Fibroblast of lung (primary cell): ENCODE measurements at regions not wholly inside any gene's neighbourhood (a gene's known extent, or its start where the extent isn't known, plus 50 kb on each side); places are given as distances from the start of the nearest gene placed in this dataset.

Source experiments
- DNase-seq, 2 donors: peaks; one replicate each; pipeline versions ENCODE4 v3.0.0 to v3.0.0-alpha.2; 2010; ENCODE audit warnings: low read depth in 2 of 2
- H2AFZ ChIP-seq: 2 replicates; pipeline ENCODE4 v1.5.1; 2012; ENCODE audit warnings: low read length, control low read depth, inconsistent platforms
- H3K27ac ChIP-seq: 2 replicates; pipeline ENCODE4 v1.5.1; 2011; ENCODE audit warnings: low read length, control low read depth; ENCODE audit not compliant: insufficient read depth
- H3K27me3 ChIP-seq: 2 replicates; pipeline ENCODE4 v1.5.1; 2011; ENCODE audit warnings: mild to moderate bottlenecking, low read length; ENCODE audit not compliant: control insufficient read depth, insufficient read depth
- H3K36me3 ChIP-seq: 2 replicates; pipeline ENCODE4 v1.5.1; 2011; ENCODE audit warnings: low read length; ENCODE audit not compliant: control insufficient read depth, insufficient read depth
- H3K4me1 ChIP-seq: 2 replicates; pipeline ENCODE4 v1.5.1; 2011; ENCODE audit warnings: low read length; ENCODE audit not compliant: control insufficient read depth, insufficient read depth; ENCODE audit errors: extremely low read depth
- H3K4me2 ChIP-seq: 2 replicates; pipeline ENCODE4 v1.5.1; 2011; ENCODE audit warnings: low read length, control low read depth; ENCODE audit not compliant: insufficient read depth; ENCODE audit errors: extremely low read depth
- H3K4me3 ChIP-seq, 4 experiments: fragments of 200-600 bp in 1 of 4; sonication (generic) in 1 of 4; replicated peaks in 1 of 4; 2 replicates each; pipeline ENCODE4 v1.5.1; 2011 to 2016; ENCODE audit warnings: low read length in 4 of 4, low read depth in 3 of 4, mild to moderate bottlenecking in 3 of 4, control low read depth in 2 of 4, inconsistent platforms in 1 of 4, mixed read lengths in 1 of 4; ENCODE audit not compliant: insufficient read depth in 1 of 4; ENCODE audit errors: control extremely low read depth in 1 of 4
- H3K79me2 ChIP-seq: 2 replicates; pipeline ENCODE4 v1.5.1; 2012; ENCODE audit warnings: mild to moderate bottlenecking, low read length, inconsistent platforms; ENCODE audit not compliant: control insufficient read depth, insufficient read depth
- H3K9ac ChIP-seq: 2 replicates; pipeline ENCODE4 v1.5.1; 2011; ENCODE audit warnings: mild to moderate bottlenecking, low read length, control low read depth; ENCODE audit not compliant: insufficient read depth
- H3K9me3 ChIP-seq: 2 replicates; pipeline ENCODE4 v1.5.1; 2012; ENCODE audit warnings: low read depth, low read length; ENCODE audit not compliant: control insufficient read depth, insufficient read depth
- H4K20me1 ChIP-seq: 2 replicates; pipeline ENCODE4 v1.5.1; 2011; ENCODE audit warnings: low read length; ENCODE audit not compliant: control insufficient read depth, insufficient read depth; ENCODE audit errors: extremely low read depth
- EZH2 ChIP-seq: IDR thresholded peaks from 2 replicates; pipeline ENCODE4 v1.5.1; 2012; ENCODE audit warnings: low read length, control low read depth, mild to moderate bottlenecking; ENCODE audit errors: missing control alignments
- TF ChIP-seq, protein P1 (sequence below), 2 donors: IDR thresholded peaks in 1 of 2; conservative IDR thresholded peaks in 1 of 2; 1 replicate in 1 of 2; 2 replicates in 1 of 2; pipeline ENCODE4 v1.5.1; 2011 to 2012; ENCODE audit warnings: low read length in 2 of 2, control low read depth in 1 of 2, inconsistent platforms in 1 of 2, low read depth in 1 of 2, mild to moderate bottlenecking in 1 of 2

DNA sequence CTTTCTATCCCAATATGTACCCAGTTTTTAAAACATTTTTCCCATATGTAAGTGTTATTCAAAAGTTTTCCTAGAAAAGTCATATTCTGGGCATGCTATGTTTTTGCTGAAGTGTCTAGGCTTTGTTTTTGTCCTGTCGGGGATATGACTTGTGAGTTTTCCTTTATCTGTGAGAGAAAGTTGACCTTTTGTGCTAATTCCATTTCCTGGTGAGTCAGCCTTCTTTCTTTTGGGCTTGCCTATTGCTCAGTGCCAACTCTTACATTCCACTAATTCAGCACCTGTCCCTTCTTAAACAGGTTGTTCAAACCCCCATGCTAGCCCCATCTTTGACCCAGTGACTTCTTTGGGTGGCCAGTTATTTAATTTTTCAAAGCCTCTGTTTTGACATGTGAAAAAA, 146.2 kb downstream of the AHR start:
- Histone ChIP-seq H3K27ac (no peak overlapping the region), H3K79me2 (no peaks in the 10 kb centered on the region), H3K9me3 (no peaks in the 10 kb centered on the region), H3K9ac (no peak overlapping the region), H2AFZ (no peak overlapping the region), H3K36me3 (no peaks in the 10 kb centered on the region), H3K27me3 (no peaks in the 10 kb centered on the region), H3K4me2 (no peak overlapping the region), H4K20me1 (no peaks in the 10 kb centered on the region), H3K4me1 (no peaks in the 10 kb centered on the region), H3K4me3 (no peak overlapping the region)
- peak; percentile 45 to 70 for DNase-seq
- TF ChIP-seq EZH2, result no peak
- TF ChIP-seq, protein P1, sequence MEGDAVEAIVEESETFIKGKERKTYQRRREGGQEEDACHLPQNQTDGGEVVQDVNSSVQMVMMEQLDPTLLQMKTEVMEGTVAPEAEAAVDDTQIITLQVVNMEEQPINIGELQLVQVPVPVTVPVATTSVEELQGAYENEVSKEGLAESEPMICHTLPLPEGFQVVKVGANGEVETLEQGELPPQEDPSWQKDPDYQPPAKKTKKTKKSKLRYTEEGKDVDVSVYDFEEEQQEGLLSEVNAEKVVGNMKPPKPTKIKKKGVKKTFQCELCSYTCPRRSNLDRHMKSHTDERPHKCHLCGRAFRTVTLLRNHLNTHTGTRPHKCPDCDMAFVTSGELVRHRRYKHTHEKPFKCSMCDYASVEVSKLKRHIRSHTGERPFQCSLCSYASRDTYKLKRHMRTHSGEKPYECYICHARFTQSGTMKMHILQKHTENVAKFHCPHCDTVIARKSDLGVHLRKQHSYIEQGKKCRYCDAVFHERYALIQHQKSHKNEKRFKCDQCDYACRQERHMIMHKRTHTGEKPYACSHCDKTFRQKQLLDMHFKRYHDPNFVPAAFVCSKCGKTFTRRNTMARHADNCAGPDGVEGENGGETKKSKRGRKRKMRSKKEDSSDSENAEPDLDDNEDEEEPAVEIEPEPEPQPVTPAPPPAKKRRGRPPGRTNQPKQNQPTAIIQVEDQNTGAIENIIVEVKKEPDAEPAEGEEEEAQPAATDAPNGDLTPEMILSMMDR (conservative IDR thresholded peaks at IDR 0.05 in 1 of 2, IDR thresholded peaks at IDR 0.05 in 1 of 2; ENCODE audit: low read depth in 1 of 2, low read length in 2 of 2), result no peak

DNA sequence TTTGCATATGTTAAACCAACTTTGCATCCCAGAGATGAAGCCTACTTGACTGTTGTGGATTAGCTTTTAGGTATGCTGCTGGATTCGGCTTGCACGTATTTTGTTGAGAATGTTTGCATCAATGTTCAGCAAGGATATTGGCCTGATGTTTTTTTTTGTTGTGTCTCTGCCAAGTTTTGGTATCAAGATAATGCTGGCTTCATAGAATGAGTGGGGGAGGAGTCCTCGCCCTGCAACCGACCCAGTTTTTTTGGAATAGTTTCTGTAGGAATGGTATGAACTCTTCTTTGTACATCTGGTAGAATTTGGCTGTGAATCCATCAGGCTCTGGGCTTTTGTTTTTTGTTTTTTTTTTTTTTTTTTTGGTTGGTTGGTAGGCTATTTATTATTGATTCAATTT, 147.9 kb downstream of the AHR start:
- Histone ChIP-seq H3K9ac (no peak overlapping the region), H3K27me3 (no peaks in the 10 kb centered on the region), H3K4me2 (no peak overlapping the region), H2AFZ (no peak overlapping the region), H3K27ac (no peak overlapping the region), H3K9me3 (no peaks in the 10 kb centered on the region), H3K36me3 (no peaks in the 10 kb centered on the region), H3K4me1 (no peaks in the 10 kb centered on the region), H4K20me1 (no peaks in the 10 kb centered on the region), H3K79me2 (no peaks in the 10 kb centered on the region), H3K4me3 (no peak overlapping the region)
- TF ChIP-seq, protein P1 (conservative IDR thresholded peaks at IDR 0.05 in 1 of 2, IDR thresholded peaks at IDR 0.05 in 1 of 2; ENCODE audit: low read depth in 1 of 2, low read length in 2 of 2), result no peak
- no peak for TF ChIP-seq EZH2
- DNase-seq, result no peak

DNA sequence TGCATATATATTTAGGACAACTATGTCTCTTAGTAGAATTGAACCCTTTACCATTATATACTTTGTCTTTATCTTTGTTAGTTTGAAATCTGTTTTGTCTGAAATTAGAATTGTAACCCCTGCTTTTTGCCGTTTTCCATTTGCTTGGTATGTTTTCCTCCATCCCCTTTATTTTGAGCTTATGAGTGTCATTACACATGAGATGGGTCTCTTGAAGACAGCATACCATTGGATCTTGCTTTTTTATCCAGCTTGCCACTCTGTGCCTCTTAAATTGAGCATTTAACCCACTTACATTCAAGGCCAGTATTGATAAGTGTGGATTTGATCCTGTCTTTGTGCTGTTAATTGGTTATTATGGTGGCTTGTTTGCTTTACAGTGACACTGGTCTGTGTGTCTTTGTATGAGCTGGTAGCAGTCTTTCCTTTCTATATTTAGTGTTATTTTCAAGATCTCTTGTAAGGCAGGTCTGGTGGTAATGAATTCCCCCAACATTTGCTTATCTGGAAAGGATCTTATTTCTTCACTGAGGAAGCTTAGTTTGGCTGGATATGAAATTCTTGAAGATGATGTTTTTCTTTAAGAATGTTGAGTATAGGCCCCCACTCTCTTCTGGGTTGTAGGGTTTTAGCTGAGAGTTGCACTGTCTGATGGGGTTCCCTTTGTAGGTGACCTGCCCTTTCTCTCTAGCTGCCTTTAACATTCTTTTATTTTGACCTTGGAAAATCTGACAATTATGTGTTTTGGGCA, 149.5 kb downstream of the AHR start:
- Histone ChIP-seq H3K4me2 (no peak overlapping the region), H4K20me1 (no peaks in the 10 kb centered on the region), H3K36me3 (no peaks in the 10 kb centered on the region), H3K4me3 (no peak overlapping the region), H3K79me2 (no peaks in the 10 kb centered on the region), H3K27me3 (no peaks in the 10 kb centered on the region), H3K4me1 (no peaks in the 10 kb centered on the region), H3K9ac (no peak overlapping the region), H3K27ac (no peak overlapping the region), H3K9me3 (no peaks in the 10 kb centered on the region), H2AFZ (no peak overlapping the region)
- TF ChIP-seq, protein P1 (conservative IDR thresholded peaks at IDR 0.05 in 1 of 2, IDR thresholded peaks at IDR 0.05 in 1 of 2; ENCODE audit: low read depth in 1 of 2, low read length in 2 of 2), result no peak
- TF ChIP-seq EZH2, result no peak
- DNase-seq, result peak in 1 of 2 donors; percentile 29
